PFSK-1 (cell line): ENCODE measurements at regions not wholly inside any gene's neighbourhood (a gene's known extent, or its start where the extent isn't known, plus 50 kb on each side); places are given as distances from the start of the nearest gene placed in this dataset.

ENCODE experiments used
- FOXP2 ChIP-seq: optimal IDR thresholded peaks from 2 replicates; pipeline ENCODE3; 2011; ENCODE audit warnings: borderline replicate concordance, control low read depth, inconsistent platforms; ENCODE audit not compliant: insufficient read depth; ENCODE audit errors: extremely low read length, extremely low read depth
- POLR2AphosphoS5 ChIP-seq: IDR thresholded peaks from 2 replicates; pipeline ENCODE4 v1.6.1; 2012; ENCODE audit warnings: low read depth, mild to moderate bottlenecking, control low read depth, low read length, moderate library complexity
- REST ChIP-seq, 2 experiments: IDR thresholded peaks; 2 replicates each; pipeline versions ENCODE4 v1.6.1 to v1.8.0; 2011 to 2012; ENCODE audit warnings: low read depth in 2 of 2, low read length in 2 of 2, control low read depth in 1 of 2, inconsistent platforms in 1 of 2, mild to moderate bottlenecking in 1 of 2, moderate library complexity in 1 of 2; ENCODE audit not compliant: insufficient read depth in 1 of 2
- SIN3A ChIP-seq: IDR thresholded peaks from 2 replicates; pipeline ENCODE4 v1.6.1; 2012; ENCODE audit warnings: mild to moderate bottlenecking, low read length, moderate library complexity, borderline replicate concordance; ENCODE audit not compliant: insufficient read depth
- TAF1 ChIP-seq: IDR thresholded peaks from 2 replicates; pipeline ENCODE4 v1.6.1; 2012; ENCODE audit warnings: low read length, control low read depth, borderline replicate concordance; ENCODE audit not compliant: insufficient read depth

GRCh38 chr17:13749891-13750235, 148.1 kb upstream of the HS3ST3A1 start:
- no peak for TF ChIP-seq POLR2AphosphoS5
- TF ChIP-seq SIN3A = no peak
- no peak for TF ChIP-seq FOXP2
- TF ChIP-seq TAF1 = no peak
- no peak for TF ChIP-seq REST (IDR thresholded peaks at IDR 0.05; ENCODE audit: insufficient read depth in 1 of 2, low read depth in 2 of 2, low read length in 2 of 2)

- TF ChIP-seq FOXP2 = no peak
- TF ChIP-seq SIN3A = no peak
- no peak for TF ChIP-seq REST (IDR thresholded peaks at IDR 0.05; ENCODE audit: insufficient read depth in 1 of 2, low read depth in 2 of 2, low read length in 2 of 2)
- TF ChIP-seq TAF1 = no peak
- TF ChIP-seq POLR2AphosphoS5 = no peak
Measured at GRCh38 chr17:13750816-13751793, 149.4 kb upstream of the HS3ST3A1 start.

- TF ChIP-seq TAF1 (no peak), FOXP2 (no peak), POLR2AphosphoS5 (no peak), SIN3A (no peak), REST (IDR thresholded peaks at IDR 0.05; ENCODE audit: insufficient read depth in 1 of 2, low read depth in 2 of 2, low read length in 2 of 2) (no peak)
Measured at GRCh38 chr17:13753154-13753553, 151.4 kb upstream of the HS3ST3A1 start.

- no peak for TF ChIP-seq REST (IDR thresholded peaks at IDR 0.05; ENCODE audit: insufficient read depth in 1 of 2, low read depth in 2 of 2, low read length in 2 of 2)
- TF ChIP-seq TAF1 = no peak
- no peak for TF ChIP-seq SIN3A
- no peak for TF ChIP-seq POLR2AphosphoS5
- no peak for TF ChIP-seq FOXP2
Measured at GRCh38 chr17:13753771-13754170, 152.0 kb upstream of the HS3ST3A1 start.

GRCh38 chr17:13755851-13756250, 154.1 kb upstream of the HS3ST3A1 start:
- TF ChIP-seq REST (IDR thresholded peaks at IDR 0.05; ENCODE audit: insufficient read depth in 1 of 2, low read depth in 2 of 2, low read length in 2 of 2) (no peak), TAF1 (no peak)
